A673 (cell line): ENCODE measurements at regions not wholly inside any gene's neighbourhood (a gene's known extent, or its start where the extent isn't known, plus 50 kb on each side); places are given as distances from the start of the nearest gene placed in this dataset.

Experiments used
- BruUV-seq: library from RNA; stranded (reverse); fragments of 400-500 nt; replicated peaks from 2 replicates; lab custom pipeline; 2021; lab: Mats Ljungman, UMichigan
- CTCF ChIA-PET: fragments of 300-600 bp; sonication (Branson Sonifier 250); formaldehyde crosslinking; loops from one replicate; lab custom pipeline; 2022; ENCODE audit warnings: antibody characterized with exemption; lab: Charles Lee
- POLR2A ChIA-PET: fragments of 300-600 bp; sonication (Branson Sonifier 250); formaldehyde crosslinking; loops from one replicate; lab custom pipeline; 2022; ENCODE audit warnings: antibody characterized with exemption; ENCODE audit not compliant: low non-redundant PET; lab: Charles Lee
- DNase-seq: peaks from one replicate; pipeline ENCODE4 v3.0.0-alpha.2; 2015; ENCODE audit warnings: low spot score
- H3K27ac ChIP-seq: fragments of 200-600 bp; sonication (generic); 2 replicates; pipeline ENCODE4 v1.5.1; 2016; ENCODE audit warnings: mixed run types, low read depth, mild to moderate bottlenecking, mixed read lengths, antibody characterized with exemption, low read length; ENCODE audit not compliant: poor library complexity, severe bottlenecking
- H3K27me3 ChIP-seq: fragments of 200-600 bp; sonication (generic); replicated peaks from 2 replicates; pipeline ENCODE4 v1.6.1; 2017; ENCODE audit warnings: mixed run types, low read depth, mild to moderate bottlenecking, mixed read lengths, antibody characterized with exemption, low read length; ENCODE audit not compliant: insufficient read depth, poor library complexity
- H3K36me3 ChIP-seq: fragments of 200-600 bp; sonication (generic); 2 replicates; pipeline ENCODE4 v1.6.1; 2016; ENCODE audit warnings: mixed run types, mild to moderate bottlenecking, mixed read lengths, antibody characterized with exemption, low read length; ENCODE audit not compliant: insufficient read depth, poor library complexity, severe bottlenecking
- H3K4me1 ChIP-seq: fragments of 200-600 bp; sonication (generic); 2 replicates; pipeline ENCODE4 v1.6.1; 2017; ENCODE audit warnings: mixed run types, mild to moderate bottlenecking, mixed read lengths, antibody characterized with exemption, low read length; ENCODE audit not compliant: insufficient read depth, poor library complexity, severe bottlenecking
- H3K4me3 ChIP-seq: fragments of 200-600 bp; sonication (generic); 2 replicates; pipeline ENCODE4 v1.5.1; 2016; ENCODE audit warnings: low read depth, mixed run types, mild to moderate bottlenecking, mixed read lengths, low read length; ENCODE audit not compliant: poor library complexity, severe bottlenecking
- H3K9me3 ChIP-seq: fragments of 200-600 bp; sonication (generic); 2 replicates; pipeline ENCODE4 v1.6.1; 2016; ENCODE audit warnings: mixed run types, low read depth, mild to moderate bottlenecking, mixed read lengths, antibody characterized with exemption, low read length; ENCODE audit not compliant: poor library complexity, severe bottlenecking
- CTCF ChIP-seq: fragments of 300-800, 200-600 bp; sonication (generic); conservative IDR thresholded peaks from 2 replicates; pipeline ENCODE4 v1.5.1; 2017; ENCODE audit warnings: low read depth, mild to moderate bottlenecking, antibody characterized with exemption, low read length, moderate library complexity, mixed read lengths
- EZH2 ChIP-seq: fragments of 200-600 bp; sonication (generic); IDR thresholded peaks from 2 replicates; pipeline ENCODE4 v1.6.1; 2017; ENCODE audit warnings: borderline replicate concordance, low read depth, mild to moderate bottlenecking, mixed read lengths, antibody characterized with exemption, low read length; ENCODE audit not compliant: poor library complexity, severe bottlenecking
- intact Hi-C: fragments of 100-400 bp; cut with micrococcal nuclease; formaldehyde crosslinking; loops from one replicate; pipeline ENCODE4 v1.10.0; 2022; ENCODE audit not compliant: unreplicated experiment

GRCh38 chr12:126883697-126884096 is 1383.3 kb upstream of the TMEM132C start:
- H3K36me3 ChIP-seq: no peaks in the 10 kb centered on the region
- no peak overlapping the region for H3K4me3 ChIP-seq
- intact Hi-C loops: loop anchor here (5.0 kb wide), 1 partner anchor 499 kb away; no protein-coding TSS in a partner anchor
- ChIA-PET POLR2A (no interaction called here), CTCF (no interaction called here)
- H3K27ac ChIP-seq: no peak overlapping the region
- no peaks in the 10 kb centered on the region for H3K4me1 ChIP-seq
- TF ChIP-seq CTCF (no peak), EZH2 (no peak)
- H3K27me3 ChIP-seq: no peaks in the 10 kb centered on the region
- no peak for DNase-seq
- H3K9me3 ChIP-seq: no peaks in the 10 kb centered on the region
- BruUV-seq: no TSS peak

DNA sequence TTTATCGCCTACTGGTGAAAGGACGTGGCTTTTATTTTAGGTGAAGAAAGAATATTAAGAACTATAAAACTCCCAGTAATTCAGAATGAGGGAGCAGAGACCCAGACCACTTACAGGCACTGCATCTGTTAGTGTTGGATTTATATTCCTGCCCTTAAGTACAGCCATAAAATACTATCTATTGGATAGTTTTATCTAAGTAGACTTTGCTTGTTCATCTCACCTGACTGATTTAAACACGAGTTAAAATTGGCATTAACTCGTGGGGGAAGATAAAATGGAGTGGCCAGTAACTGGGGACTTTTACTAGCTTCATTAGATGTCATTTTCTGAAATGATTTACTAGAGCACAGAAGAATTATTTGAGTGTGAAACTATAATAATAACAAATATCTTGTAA is 1377.5 kb upstream of the TMEM132C start:
- CTCF ChIA-PET: no interaction called here

GRCh38 chr12:126890097-126890496 is 1376.9 kb upstream of the TMEM132C start:
- no TSS peak for BruUV-seq
- no peak for TF ChIP-seq EZH2
- no peak for TF ChIP-seq CTCF
- POLR2A ChIA-PET: no interaction called here
- Histone ChIP-seq H3K9me3 (no peaks in the 10 kb centered on the region), H3K4me1 (no peaks in the 10 kb centered on the region), H3K36me3 (no peaks in the 10 kb centered on the region), H3K27me3 (no peaks in the 10 kb centered on the region), H3K27ac (no peak overlapping the region), H3K4me3 (no peak overlapping the region)
- DNase-seq: no peak
- intact Hi-C loops: no loop called here
- CTCF ChIA-PET: no interaction called here

More for the DNA sequence above, 1377.5 kb upstream of the TMEM132C start:
- POLR2A ChIA-PET: no interaction called here
- no peak overlapping the region for H3K4me3 ChIP-seq
- BruUV-seq: no TSS peak
- TF ChIP-seq CTCF (no peak), EZH2 (no peak)
- intact Hi-C loops: no loop called here
- no peaks in the 10 kb centered on the region for H3K36me3 ChIP-seq
- no peaks in the 10 kb centered on the region for H3K27me3 ChIP-seq
- no peak overlapping the region for H3K27ac ChIP-seq
- no peak for DNase-seq
- H3K9me3 ChIP-seq: no peaks in the 10 kb centered on the region
- no peaks in the 10 kb centered on the region for H3K4me1 ChIP-seq
